ENCODE measurements at regions not wholly inside any gene's neighbourhood (a gene's known extent, or its start where the extent isn't known, plus 50 kb on each side); places are given as distances from the start of the nearest gene placed in this dataset.

DNA sequence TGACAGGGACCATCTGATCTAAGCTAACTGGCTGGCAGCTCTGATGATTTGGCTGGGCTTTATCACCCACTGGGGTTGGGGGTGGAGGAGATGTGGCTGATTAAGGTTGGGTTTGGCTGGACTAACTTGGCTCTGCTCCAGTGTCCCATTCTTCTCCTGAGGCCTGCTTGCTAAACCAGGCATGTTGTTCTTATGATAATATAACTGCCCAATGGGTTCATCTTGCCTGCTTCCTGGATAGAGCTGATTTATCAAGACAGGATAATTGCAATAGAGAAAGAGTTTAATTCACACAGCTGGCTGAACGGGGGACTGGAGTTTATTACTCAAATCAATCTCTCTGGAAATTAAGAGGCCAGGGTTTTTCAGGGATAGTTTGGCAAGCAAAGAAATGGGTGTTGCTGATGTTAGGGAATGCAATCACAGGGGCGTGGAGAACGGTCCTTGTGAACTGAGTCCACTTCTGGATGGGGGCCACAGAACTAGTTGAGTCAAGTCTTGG is 150.4 kb downstream of the PTH2R start:
- no peak for DNase-seq (ENCODE audit: low read depth, low spot score)
- TF ChIP-seq, protein P1, sequence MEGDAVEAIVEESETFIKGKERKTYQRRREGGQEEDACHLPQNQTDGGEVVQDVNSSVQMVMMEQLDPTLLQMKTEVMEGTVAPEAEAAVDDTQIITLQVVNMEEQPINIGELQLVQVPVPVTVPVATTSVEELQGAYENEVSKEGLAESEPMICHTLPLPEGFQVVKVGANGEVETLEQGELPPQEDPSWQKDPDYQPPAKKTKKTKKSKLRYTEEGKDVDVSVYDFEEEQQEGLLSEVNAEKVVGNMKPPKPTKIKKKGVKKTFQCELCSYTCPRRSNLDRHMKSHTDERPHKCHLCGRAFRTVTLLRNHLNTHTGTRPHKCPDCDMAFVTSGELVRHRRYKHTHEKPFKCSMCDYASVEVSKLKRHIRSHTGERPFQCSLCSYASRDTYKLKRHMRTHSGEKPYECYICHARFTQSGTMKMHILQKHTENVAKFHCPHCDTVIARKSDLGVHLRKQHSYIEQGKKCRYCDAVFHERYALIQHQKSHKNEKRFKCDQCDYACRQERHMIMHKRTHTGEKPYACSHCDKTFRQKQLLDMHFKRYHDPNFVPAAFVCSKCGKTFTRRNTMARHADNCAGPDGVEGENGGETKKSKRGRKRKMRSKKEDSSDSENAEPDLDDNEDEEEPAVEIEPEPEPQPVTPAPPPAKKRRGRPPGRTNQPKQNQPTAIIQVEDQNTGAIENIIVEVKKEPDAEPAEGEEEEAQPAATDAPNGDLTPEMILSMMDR (IDR thresholded peaks at IDR 0.05; ENCODE audit: low read depth, low read length) = no peak
- no peak overlapping the region for H3K4me3 ChIP-seq (ENCODE audit: low read depth, low read length)
- in situ Hi-C loops (cut with HindIII; ENCODE audit: low sequenced_read_pairs) = no loop called here

DNA sequence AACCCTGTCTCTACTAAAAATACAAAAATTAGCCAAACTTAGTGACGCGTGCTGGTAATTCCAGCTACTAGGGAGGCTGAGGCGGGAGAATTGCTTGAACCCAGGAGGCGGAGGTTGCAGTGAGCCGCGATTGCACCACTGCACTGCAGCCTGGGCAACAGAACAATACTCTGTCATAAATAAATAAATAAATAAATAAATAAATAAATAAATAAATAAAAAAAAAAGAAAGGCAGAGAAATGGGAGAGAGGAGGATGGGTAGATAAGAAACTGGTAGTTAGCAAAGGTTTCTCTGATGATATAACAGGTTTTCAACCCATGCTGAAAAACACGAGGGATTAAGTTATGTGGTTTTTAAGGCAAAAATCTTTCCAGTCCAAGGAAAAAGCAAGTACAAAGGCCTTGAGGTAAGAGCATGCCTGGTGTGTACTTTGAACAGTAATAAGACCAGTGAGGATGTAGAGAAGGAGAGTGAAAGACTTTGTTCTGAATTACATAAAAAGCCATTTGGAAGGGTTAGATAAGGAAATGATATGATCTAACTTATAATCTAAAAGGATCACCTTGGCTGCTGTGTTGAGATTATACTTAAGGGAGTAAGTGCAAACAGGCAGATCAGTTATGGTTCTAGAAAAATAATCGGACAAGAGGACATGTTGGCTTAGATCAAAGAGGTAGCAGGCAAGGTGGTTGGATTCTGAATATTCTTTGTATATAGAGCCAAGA is 159.3 kb downstream of the PTH2R start:
- TF ChIP-seq, protein P1 (IDR thresholded peaks at IDR 0.05; ENCODE audit: low read depth, low read length) = no peak

DNA sequence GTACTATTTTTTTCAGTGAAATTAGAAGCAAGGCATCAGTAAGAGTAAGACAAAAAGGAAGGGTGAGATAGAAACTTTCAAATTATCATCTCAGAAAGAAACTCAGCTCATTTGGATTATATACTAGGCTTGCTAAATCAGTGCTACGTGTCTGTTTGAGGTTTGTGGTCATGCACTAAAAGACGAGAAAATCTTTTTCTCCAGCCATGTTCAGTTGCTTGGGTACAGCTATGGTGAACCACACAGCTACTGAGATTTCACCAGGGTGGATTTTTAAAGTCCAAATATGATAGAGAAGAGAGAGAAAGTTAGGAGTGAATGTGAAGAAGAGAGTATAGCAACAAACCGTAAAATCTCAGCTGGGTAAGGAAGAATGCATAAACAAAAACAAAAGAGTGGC is 161.6 kb downstream of the PTH2R start:
- TF ChIP-seq, protein P1 (IDR thresholded peaks at IDR 0.05; ENCODE audit: low read depth, low read length) = no peak
- in situ Hi-C loops (cut with HindIII; ENCODE audit: low sequenced_read_pairs) = no loop called here
- H3K4me3 ChIP-seq (ENCODE audit: low read depth, low read length) = no peak overlapping the region
- no peak for DNase-seq (ENCODE audit: low read depth, low spot score)

More for the DNA sequence above, 159.3 kb downstream of the PTH2R start:
- no peak overlapping the region for H3K4me3 ChIP-seq (ENCODE audit: low read depth, low read length)
- in situ Hi-C loops (cut with HindIII; ENCODE audit: low sequenced_read_pairs) = no loop called here
- DNase-seq (ENCODE audit: low read depth, low spot score) = no peak

DNA sequence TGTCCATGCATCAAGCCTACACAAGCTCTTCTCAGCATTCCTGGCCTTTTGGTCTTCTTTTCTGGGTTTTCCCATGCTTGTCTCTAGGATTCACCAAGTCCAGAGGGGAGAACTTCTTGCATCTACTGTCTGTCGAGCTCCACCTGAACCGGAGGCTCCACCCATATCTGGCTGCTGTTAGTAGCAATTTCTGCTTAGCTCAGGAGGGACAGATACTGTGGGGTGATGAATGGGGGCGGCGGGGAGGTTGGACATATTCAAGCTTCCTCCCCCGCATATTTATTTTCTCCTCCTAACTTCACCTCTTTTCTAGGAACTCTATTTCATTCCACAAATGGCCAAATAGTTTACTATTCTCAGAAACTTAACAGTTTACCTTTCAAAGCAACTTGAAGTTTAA is 163.5 kb downstream of the PTH2R start:
- no peak for DNase-seq (ENCODE audit: low read depth, low spot score)
- no peak overlapping the region for H3K4me3 ChIP-seq (ENCODE audit: low read depth, low read length)
- TF ChIP-seq, protein P1 (IDR thresholded peaks at IDR 0.05; ENCODE audit: low read depth, low read length) = no peak
- in situ Hi-C loops (cut with HindIII; ENCODE audit: low sequenced_read_pairs) = no loop called here

DNA sequence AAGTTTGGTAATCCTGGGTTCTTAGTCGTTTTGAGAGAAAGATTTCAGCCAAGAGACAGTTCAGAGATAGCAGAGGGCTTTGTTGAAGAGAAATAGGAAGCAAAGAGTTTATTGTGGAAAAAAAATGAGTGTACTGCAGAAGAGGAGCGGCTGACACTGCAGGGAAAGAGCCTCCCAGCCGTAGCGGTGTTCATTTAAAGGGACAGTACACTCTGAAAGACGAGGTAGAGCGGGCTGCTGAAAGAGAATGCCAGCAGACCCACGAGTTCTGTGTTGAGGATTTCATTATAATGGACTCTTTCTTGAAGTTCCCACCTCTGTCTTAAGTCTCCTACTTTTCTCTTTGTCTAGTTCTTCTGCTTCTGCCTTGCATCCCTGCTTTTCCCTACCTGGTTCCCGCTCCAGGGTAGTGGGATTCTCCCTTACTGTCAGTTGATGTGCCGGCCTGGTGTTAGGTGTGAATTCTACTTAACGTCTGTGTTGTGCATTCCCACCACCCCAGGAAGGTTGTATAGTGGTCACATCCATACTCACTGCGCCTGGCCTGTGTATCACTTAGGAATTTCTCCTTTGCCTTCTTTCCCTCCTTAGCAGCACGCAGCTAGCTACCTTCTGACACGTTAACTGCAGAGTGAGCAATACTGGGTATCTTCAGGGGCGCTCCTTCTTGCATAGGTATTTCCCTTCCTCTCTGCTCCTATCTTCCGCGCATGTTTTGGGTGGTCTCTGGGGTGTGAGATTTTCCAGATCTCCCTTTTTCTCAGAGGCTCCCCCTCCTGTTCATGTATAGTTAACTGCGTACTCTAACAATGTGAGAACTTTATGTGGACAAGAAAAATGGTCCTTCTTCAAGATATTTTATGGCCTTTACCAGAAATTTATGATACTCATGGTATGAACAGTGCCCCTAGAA is 164.5 kb downstream of the PTH2R start:
- in situ Hi-C loops (cut with HindIII; ENCODE audit: low sequenced_read_pairs) = no loop called here

DNA sequence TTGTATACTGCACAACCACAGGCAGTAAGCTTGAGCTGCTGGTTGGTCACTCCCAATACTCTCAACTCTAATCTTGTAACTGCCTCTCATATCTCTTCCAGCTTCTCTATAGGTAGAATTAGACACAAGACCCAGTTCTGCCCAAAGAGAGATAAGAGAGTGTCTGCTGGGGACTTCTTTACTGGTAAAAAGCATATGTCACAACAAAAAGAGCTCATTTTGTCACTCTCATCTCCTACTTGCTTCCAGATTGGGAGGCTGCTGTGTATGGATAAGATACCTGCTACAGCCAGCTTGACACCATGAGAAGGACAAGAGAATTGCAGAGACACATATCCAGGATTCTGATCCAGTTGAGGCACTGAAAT is 165.2 kb downstream of the PTH2R start:
- in situ Hi-C loops (cut with HindIII; ENCODE audit: low sequenced_read_pairs) = no loop called here
- DNase-seq (ENCODE audit: low read depth, low spot score) = no peak
- TF ChIP-seq, protein P1 (IDR thresholded peaks at IDR 0.05; ENCODE audit: low read depth, low read length) = no peak
- H3K4me3 ChIP-seq (ENCODE audit: low read depth, low read length) = no peak overlapping the region

More for the DNA sequence above, 164.5 kb downstream of the PTH2R start:
- TF ChIP-seq, protein P1 (IDR thresholded peaks at IDR 0.05; ENCODE audit: low read depth, low read length) = no peak
- no peak overlapping the region for H3K4me3 ChIP-seq (ENCODE audit: low read depth, low read length)
- no peak for DNase-seq (ENCODE audit: low read depth, low spot score)

Measured in astrocyte of the spinal cord (primary cell).